Ovary (tissue), 7 donors: ENCODE measurements at regions not wholly inside any gene's neighbourhood (a gene's known extent, or its start where the extent isn't known, plus 50 kb on each side); places are given as distances from the start of the nearest gene placed in this dataset.
"Not testable (repeated sequence)": the region's sequence is repeated elsewhere in the genome, so short reads cannot be mapped to it uniquely, and the experiment has no call there.

ENCODE experiments used
- DNase-seq, 5 donors: peaks; one replicate each; pipeline ENCODE4 v3.0.0-alpha.2; 2019 to 2020
- H3K27ac ChIP-seq, 2 donors: fragments of 200-600 bp; one replicate each; pipeline versions ENCODE4 v1.5.1 to v1.8.0; 2019 to 2022
- H3K27me3 ChIP-seq: fragments of 200-600 bp; one replicate; pipeline ENCODE4 v1.8.0; 2022
- H3K36me3 ChIP-seq: fragments of 200-600 bp; sonication (generic); one replicate; pipeline ENCODE4 v1.5.1; 2019
- H3K4me1 ChIP-seq: one replicate; pipeline ENCODE4 v1.8.1; 2013; ENCODE audit warnings: mild to moderate bottlenecking, moderate library complexity; ENCODE audit not compliant: insufficient read depth
- H3K4me3 ChIP-seq: fragments of 200-600 bp; sonication (generic); one replicate; pipeline ENCODE4 v1.5.1; 2017
- H3K9me3 ChIP-seq, 2 donors: fragments of 200-600 bp in 1 of 2; sonication (generic) in 1 of 2; one replicate each; pipeline versions ENCODE4 v1.5.1 to v1.8.1; 2013 to 2019; ENCODE audit warnings: mild to moderate bottlenecking in 1 of 2, moderate library complexity in 1 of 2
- CTCF ChIP-seq, 3 donors: fragments of 450-650 bp in 2 of 3; fragments of 200-600 bp in 1 of 3; IDR thresholded peaks; one replicate each; pipeline versions ENCODE4 v1.5.1 to v1.8.0; 2016 to 2022; ENCODE audit warnings: antibody characterized with exemption in 3 of 3, mild to moderate bottlenecking in 1 of 3
- EP300 ChIP-seq: sonication (generic); formaldehyde crosslinking; IDR thresholded peaks from one replicate; pipeline ENCODE4 v1.6.1; 2017; ENCODE audit warnings: antibody characterized with exemption
- POLR2A ChIP-seq: fragments of 450-650 bp; IDR thresholded peaks from one replicate; pipeline ENCODE4 v1.6.1; 2017; ENCODE audit warnings: antibody characterized with exemption, mild to moderate bottlenecking, moderate library complexity
- WGBS, 3 donors: extraction: QIAGEN DNeasy Blood & Tissue Kit in 1 of 3; methylation state at CpG; one replicate each; pipeline versions ENCODE4 v1.1.5 to v1.1.7; 2013 to 2017; 5-methylcytosine and 5-hydroxymethylcytosine counted together
- intact Hi-C, 4 donors: fragments of 100-400 bp; cut with DNase I; formaldehyde crosslinking; loops; one replicate each; pipeline versions ENCODE4 v1.11.0 to v1.15.1; 2022 to 2023
- donor health status: DM: no; HTN: no; CAD: no; lungs with moderate emphysema.
- donor health status: DM: no; HTN: no; CAD: no.
- donor health status: Bipolar disorder and iron deficiency.
- donor health status: DM: no; HTN: no; CAD: no.
- donor health status: DM: yes; HTN: yes; CAD: no.

- H3K27me3 ChIP-seq: no peaks in the 10 kb centered on the region
- H3K36me3 ChIP-seq: no peaks in the 10 kb centered on the region
- no peaks in the 10 kb centered on the region for H3K4me1 ChIP-seq
- no peak for DNase-seq
- no peak for TF ChIP-seq CTCF (IDR thresholded peaks at IDR 0.05)
- no peak for TF ChIP-seq POLR2A
- no peak for TF ChIP-seq EP300
- intact Hi-C loops: no loop called here
- no peak overlapping the region for H3K4me3 ChIP-seq
- no peak overlapping the region for H3K27ac ChIP-seq
- no peaks in the 10 kb centered on the region for H3K9me3 ChIP-seq
Observed at GRCh38 chr3:144488927-144489326, 517.3 kb downstream of the DIPK2A start.

GRCh38 chr3:144491333-144491732, 519.7 kb downstream of the DIPK2A start:
- H3K4me3 ChIP-seq: no peak overlapping the region
- no peaks in the 10 kb centered on the region for H3K9me3 ChIP-seq
- H3K36me3 ChIP-seq: no peaks in the 10 kb centered on the region
- no peak for DNase-seq
- H3K27ac ChIP-seq: no peak overlapping the region
- H3K27me3 ChIP-seq: no peaks in the 10 kb centered on the region
- no peaks in the 10 kb centered on the region for H3K4me1 ChIP-seq
- TF ChIP-seq CTCF (IDR thresholded peaks at IDR 0.05) (no peak), POLR2A (no peak), EP300 (no peak)
- intact Hi-C loops: no loop called here

GRCh38 chr3:144494651-144495050, 523.0 kb downstream of the DIPK2A start:
- intact Hi-C loops: not testable (repeated sequence)

GRCh38 chr3:144496141-144496835, 524.7 kb downstream of the DIPK2A start:
- Histone ChIP-seq H3K27me3 (no peaks in the 10 kb centered on the region), H3K9me3 (no peaks in the 10 kb centered on the region), H3K27ac (no peak overlapping the region), H3K4me1 (no peaks in the 10 kb centered on the region), H3K36me3 (no peaks in the 10 kb centered on the region), H3K4me3 (no peak overlapping the region)
- 76 to 81% (median 80%) methylated on average over 4 of the region's 4 CpGs for WGBS, 3 donors
- DNase-seq: no peak
- intact Hi-C loops: no loop called here
- TF ChIP-seq CTCF (IDR thresholded peaks at IDR 0.05): no peak
- no peak for TF ChIP-seq POLR2A
- no peak for TF ChIP-seq EP300

More at GRCh38 chr3:144494651-144495050, 523.0 kb downstream of the DIPK2A start:
- not testable (repeated sequence) for H3K27me3 ChIP-seq, H3K4me3 ChIP-seq, H3K4me1 ChIP-seq, H3K9me3 ChIP-seq, H3K36me3 ChIP-seq, H3K27ac ChIP-seq, DNase-seq
- WGBS, 3 donors: 92 to 95% (median 93%) methylated on average over 20 of the region's 20 CpGs

- no peaks in the 10 kb centered on the region for H3K36me3 ChIP-seq
- no peaks in the 10 kb centered on the region for H3K9me3 ChIP-seq
- H3K27me3 ChIP-seq: no peaks in the 10 kb centered on the region
- intact Hi-C loops: no loop called here
- no peak for DNase-seq
- H3K4me3 ChIP-seq: no peak overlapping the region
- WGBS, 3 donors: 89 to 98% (median 95%) methylated on average over 2 of the region's 2 CpGs
- H3K27ac ChIP-seq: no peak overlapping the region
- H3K4me1 ChIP-seq: no peaks in the 10 kb centered on the region
- no peak for TF ChIP-seq CTCF (IDR thresholded peaks at IDR 0.05)
- no peak for TF ChIP-seq EP300
- no peak for TF ChIP-seq POLR2A
Observed at GRCh38 chr3:144497452-144497851, 525.8 kb downstream of the DIPK2A start.
